ENCODE measurements at regions not wholly inside any gene's neighbourhood (a gene's known extent, or its start where the extent isn't known, plus 50 kb on each side); places are given as distances from the start of the nearest gene placed in this dataset.

- TF ChIP-seq, protein P1, sequence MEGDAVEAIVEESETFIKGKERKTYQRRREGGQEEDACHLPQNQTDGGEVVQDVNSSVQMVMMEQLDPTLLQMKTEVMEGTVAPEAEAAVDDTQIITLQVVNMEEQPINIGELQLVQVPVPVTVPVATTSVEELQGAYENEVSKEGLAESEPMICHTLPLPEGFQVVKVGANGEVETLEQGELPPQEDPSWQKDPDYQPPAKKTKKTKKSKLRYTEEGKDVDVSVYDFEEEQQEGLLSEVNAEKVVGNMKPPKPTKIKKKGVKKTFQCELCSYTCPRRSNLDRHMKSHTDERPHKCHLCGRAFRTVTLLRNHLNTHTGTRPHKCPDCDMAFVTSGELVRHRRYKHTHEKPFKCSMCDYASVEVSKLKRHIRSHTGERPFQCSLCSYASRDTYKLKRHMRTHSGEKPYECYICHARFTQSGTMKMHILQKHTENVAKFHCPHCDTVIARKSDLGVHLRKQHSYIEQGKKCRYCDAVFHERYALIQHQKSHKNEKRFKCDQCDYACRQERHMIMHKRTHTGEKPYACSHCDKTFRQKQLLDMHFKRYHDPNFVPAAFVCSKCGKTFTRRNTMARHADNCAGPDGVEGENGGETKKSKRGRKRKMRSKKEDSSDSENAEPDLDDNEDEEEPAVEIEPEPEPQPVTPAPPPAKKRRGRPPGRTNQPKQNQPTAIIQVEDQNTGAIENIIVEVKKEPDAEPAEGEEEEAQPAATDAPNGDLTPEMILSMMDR (IDR thresholded peaks at IDR 0.05): peak in 4 of 6 experiments; percentile 35 to 50 (median 44)
- no peak for TF ChIP-seq POLR2A (IDR thresholded peaks at IDR 0.05)
Measured at GRCh38 chr17:73820686-73821448, 176.6 kb upstream of the SDK2 start.

All from esophagus squamous epithelium (tissue), 4 donors.